Common myeloid progenitor, CD34-positive (primary cell): ENCODE measurements at regions not wholly inside any gene's neighbourhood (a gene's known extent, or its start where the extent isn't known, plus 50 kb on each side); places are given as distances from the start of the nearest gene placed in this dataset.

ENCODE experiments used
- CTCF ChIA-PET: fragments of 350-600 bp; sonication (Branson Sonifier 250); formaldehyde crosslinking; loops from one replicate; lab custom pipeline; 2021; ENCODE audit warnings: antibody characterized with exemption; lab: Charles Lee
- POLR2A ChIA-PET: fragments of 350-600 bp; sonication (Branson Sonifier 250); formaldehyde crosslinking; loops from one replicate; lab custom pipeline; 2021; ENCODE audit warnings: antibody characterized with exemption; lab: Charles Lee
- DNase-seq, 3 donors: peaks; one replicate each; pipeline versions ENCODE4 v3.0.0 to v3.0.0-alpha.2; 2013
- H3K27ac ChIP-seq, 2 experiments: 1 replicate in 1 of 2; 2 replicates in 1 of 2; pipeline ENCODE4 v1.7.0; 2013; ENCODE audit warnings: inconsistent platforms in 2 of 2, low read length in 2 of 2, mild to moderate bottlenecking in 2 of 2, low read depth in 1 of 2, moderate library complexity in 1 of 2; ENCODE audit not compliant: severe bottlenecking in 2 of 2, insufficient read depth in 1 of 2, poor library complexity in 1 of 2
- H3K27me3 ChIP-seq, 5 experiments: replicated peaks in 2 of 5; 1 replicate in 3 of 5; 2 replicates in 2 of 5; pipeline versions ENCODE4 v1.6.1 to v1.7.0; 2013; ENCODE audit warnings: low read length in 4 of 5, mild to moderate bottlenecking in 2 of 5, moderate library complexity in 2 of 5, inconsistent platforms in 1 of 5; ENCODE audit not compliant: insufficient read depth in 5 of 5, control insufficient read depth in 4 of 5
- H3K36me3 ChIP-seq, 4 experiments: 1 replicate in 2 of 4; 2 replicates in 2 of 4; pipeline versions ENCODE4 v1.6.1 to v1.7.0; 2013; ENCODE audit warnings: low read length in 3 of 4, control low read depth in 1 of 4, mild to moderate bottlenecking in 1 of 4; ENCODE audit not compliant: control insufficient read depth in 4 of 4, insufficient read depth in 4 of 4
- H3K4me1 ChIP-seq, 4 experiments: 1 replicate in 3 of 4; 2 replicates in 1 of 4; pipeline versions ENCODE4 v1.6.1 to v1.7.1; 2013; ENCODE audit warnings: low read length in 3 of 4, mild to moderate bottlenecking in 3 of 4, control low read depth in 1 of 4, inconsistent platforms in 1 of 4, moderate library complexity in 1 of 4; ENCODE audit not compliant: control insufficient read depth in 4 of 4, insufficient read depth in 4 of 4; ENCODE audit errors: control extremely low read depth in 1 of 4
- H3K4me3 ChIP-seq, 7 experiments: 1 replicate in 4 of 7; 2 replicates in 3 of 7; pipeline versions ENCODE4 v1.5.1 to v1.7.0; 2013; ENCODE audit warnings: mild to moderate bottlenecking in 7 of 7, low read length in 6 of 7, moderate library complexity in 6 of 7, inconsistent platforms in 2 of 7, low read depth in 2 of 7, control low read depth in 1 of 7; ENCODE audit not compliant: insufficient read depth in 4 of 7, control insufficient read depth in 1 of 7; ENCODE audit errors: extremely low read depth in 1 of 7
- H3K9me3 ChIP-seq, 5 experiments: 1 replicate in 4 of 5; 2 replicates in 1 of 5; pipeline versions ENCODE4 v1.6.1 to v1.7.1; 2013; ENCODE audit warnings: low read length in 4 of 5, mild to moderate bottlenecking in 2 of 5, inconsistent platforms in 1 of 5, low read depth in 1 of 5, moderate library complexity in 1 of 5; ENCODE audit not compliant: control insufficient read depth in 4 of 5, insufficient read depth in 2 of 5; ENCODE audit errors: control extremely low read depth in 1 of 5
- WGBS: methylation state at CpG from one replicate; pipeline ENCODE4 v1.1.5; 2013; ENCODE audit not compliant: insufficient coverage; 5-methylcytosine and 5-hydroxymethylcytosine counted together

- Histone ChIP-seq H3K27ac (no peak overlapping the region), H3K9me3 (no peaks in the 10 kb centered on the region), H3K4me3 (no peak overlapping the region), H3K36me3 (no peaks in the 10 kb centered on the region), H3K4me1 (no peaks in the 10 kb centered on the region), H3K27me3 (peaks cover 0 to 3% (median 0%) of the 10 kb centered on the region in 5 experiments)
- DNase-seq: no peak
- ChIA-PET POLR2A (no interaction called here), CTCF (interaction anchor here (1.0 to 1.5 kb wide), 3 partner anchors 127 to 193 kb away, joined by 3 to 5 read pairs (median 4); no protein-coding TSS in a partner anchor)
- WGBS: 92% methylated on average over 1 of the region's 4 CpGs
Observed at GRCh38 chr12:107888789-107889188, 114.3 kb downstream of the ASCL4 start.

DNA sequence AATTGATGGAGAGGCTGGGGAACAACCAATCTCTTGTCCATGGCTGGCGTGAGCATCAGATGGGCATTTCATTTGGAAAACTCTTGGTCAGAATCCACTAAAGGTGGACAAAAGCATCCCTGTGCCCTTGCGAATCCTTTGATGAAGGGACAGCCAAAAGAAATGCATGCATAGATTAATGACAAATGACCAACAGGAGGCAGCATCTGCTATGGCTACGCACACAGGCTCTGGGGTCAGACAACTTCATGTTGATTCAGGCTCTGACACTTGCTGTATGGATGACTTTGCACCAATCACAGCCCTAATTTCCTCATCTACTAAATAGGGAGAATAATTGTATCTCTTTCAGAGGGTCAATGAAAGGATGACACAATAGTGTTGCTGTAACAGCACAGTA, 117.5 kb downstream of the ASCL4 start:
- CTCF ChIA-PET: interaction anchor here (1.6 to 3.2 kb wide), 2 partner anchors 11 to 22 kb away, joined by 5 to 14 read pairs; no protein-coding TSS in a partner anchor
- Histone ChIP-seq H3K36me3 (no peaks in the 10 kb centered on the region), H3K27me3 (peaks cover 0 to 6% (median 0%) of the 10 kb centered on the region in 5 experiments), H3K9me3 (no peaks in the 10 kb centered on the region), H3K4me1 (no peaks in the 10 kb centered on the region), H3K27ac (no peak overlapping the region), H3K4me3 (no peak overlapping the region)
- POLR2A ChIA-PET: no interaction called here
- WGBS: 64% methylated on average over 2 of the region's 3 CpGs
- peak; percentile 38 to 68 (median 62) for DNase-seq

DNA sequence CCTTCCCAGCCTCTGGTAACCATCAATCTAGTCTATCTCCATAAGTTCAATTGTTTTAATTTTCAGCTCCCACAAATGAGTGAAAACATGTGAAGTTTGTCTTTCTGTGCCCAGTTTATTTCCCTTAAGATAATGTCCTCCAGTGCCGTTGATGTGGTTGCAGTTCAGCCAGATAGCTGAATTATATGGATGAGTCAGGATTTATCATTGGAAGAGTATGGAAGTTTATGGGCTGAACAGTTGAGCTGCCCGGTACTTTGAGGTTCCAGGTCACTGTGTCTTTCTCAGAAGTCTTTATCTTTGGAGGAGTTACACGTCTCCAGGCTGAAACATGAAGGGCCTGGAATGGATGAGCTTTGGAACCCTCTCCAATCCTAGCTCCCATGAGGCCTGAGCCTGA, 120.1 kb downstream of the ASCL4 start:
- Histone ChIP-seq H3K27me3 (peaks cover 0 to 8% (median 0%) of the 10 kb centered on the region in 5 experiments), H3K4me1 (no peaks in the 10 kb centered on the region), H3K4me3 (no peak overlapping the region), H3K36me3 (no peaks in the 10 kb centered on the region), H3K9me3 (no peaks in the 10 kb centered on the region), H3K27ac (no peak overlapping the region)
- DNase-seq: no peak
- whole genome bisulfite sequencing: 100% methylated on average over 2 of the region's 3 CpGs
- ChIA-PET CTCF (interaction anchor here (1.1 to 1.6 kb wide), 3 partner anchors 8 to 126 kb away, joined by 3 to 6 read pairs (median 3); no protein-coding TSS in a partner anchor), POLR2A (no interaction called here)

DNA sequence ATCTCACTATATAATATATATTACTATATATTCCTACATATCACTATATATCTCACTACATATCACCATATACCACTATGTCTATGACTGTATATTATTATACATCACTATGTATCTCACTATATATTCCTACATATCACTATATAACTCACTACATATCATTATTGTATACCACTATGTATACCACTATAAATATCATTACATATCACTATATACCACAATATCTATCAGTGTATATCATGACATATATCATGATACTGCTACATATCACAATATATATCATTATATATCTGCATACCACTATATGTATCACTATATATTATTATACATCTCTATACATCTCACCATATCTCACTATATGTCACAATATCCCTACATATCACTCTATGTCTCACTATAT, 121.5 kb downstream of the ASCL4 start:
- CTCF ChIA-PET: interaction anchor here (1.3 to 1.6 kb wide), 2 partner anchors 9 to 16 kb away, joined by 3 to 6 read pairs; no protein-coding TSS in a partner anchor
- Histone ChIP-seq H3K27ac (no peak overlapping the region), H3K36me3 (no peaks in the 10 kb centered on the region), H3K4me3 (no peak overlapping the region), H3K9me3 (no peaks in the 10 kb centered on the region), H3K4me1 (no peaks in the 10 kb centered on the region), H3K27me3 (peaks cover 0 to 8% (median 0%) of the 10 kb centered on the region in 5 experiments)
- POLR2A ChIA-PET: no interaction called here
- DNase-seq: no peak

DNA sequence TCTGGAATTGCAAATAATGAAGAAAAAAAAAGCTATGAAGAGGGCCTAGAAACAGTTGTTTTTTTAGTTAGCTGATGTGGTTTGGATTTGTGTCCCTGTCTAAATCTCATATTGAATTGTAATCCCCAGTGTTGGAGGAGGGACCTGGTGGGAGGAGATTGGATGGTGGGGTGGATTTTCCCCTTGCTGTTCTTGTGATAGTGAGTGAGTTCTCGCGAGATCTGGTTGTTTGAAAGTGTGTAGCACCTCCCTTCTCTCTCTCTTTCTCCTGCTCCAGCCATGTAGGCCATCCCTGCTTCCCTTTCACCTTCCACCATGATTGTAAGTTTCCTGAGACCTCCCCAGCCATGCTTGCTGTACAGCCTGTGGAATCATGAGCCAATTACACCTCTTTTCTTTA, 126.1 kb downstream of the ASCL4 start:
- DNase-seq: no peak
- H3K36me3 ChIP-seq: no peaks in the 10 kb centered on the region
- peaks cover 0 to 17% (median 7%) of the 10 kb centered on the region in 4 experiments for H3K4me1 ChIP-seq
- H3K27me3 ChIP-seq: peaks cover 0 to 18% (median 0%) of the 10 kb centered on the region in 5 experiments
- no peak overlapping the region for H3K4me3 ChIP-seq
- WGBS: no CpG with 5 or more reads among the region's 2 CpGs
- CTCF ChIA-PET: interaction anchor here (0.6 to 1.5 kb wide), 4 partner anchors 12 to 231 kb away, joined by 3 read pairs; no protein-coding TSS in a partner anchor
- POLR2A ChIA-PET: no interaction called here
- no peak overlapping the region for H3K27ac ChIP-seq
- H3K9me3 ChIP-seq: no peaks in the 10 kb centered on the region

- Histone ChIP-seq H3K9me3 (no peaks in the 10 kb centered on the region), H3K27ac (no peak overlapping the region), H3K27me3 (peaks cover 5 to 22% (median 15%) of the 10 kb centered on the region in 5 experiments), H3K4me3 (peak overlapping the region; percentile 13 to 79 (median 50)), H3K4me1 (peaks cover 0 to 17% (median 7%) of the 10 kb centered on the region in 4 experiments), H3K36me3 (no peaks in the 10 kb centered on the region)
- 1% methylated on average over 33 of the region's 46 CpGs for WGBS
- ChIA-PET CTCF (interaction anchor here (1.1 to 2.3 kb wide), 2 partner anchors 9 to 230 kb away, joined by 3 to 5 read pairs; no protein-coding TSS in a partner anchor), POLR2A (no interaction called here)
- DNase-seq: peak; percentile 31 to 65 (median 46)
Observed at GRCh38 chr12:107903341-107904061, 129.0 kb downstream of the ASCL4 start.

DNA sequence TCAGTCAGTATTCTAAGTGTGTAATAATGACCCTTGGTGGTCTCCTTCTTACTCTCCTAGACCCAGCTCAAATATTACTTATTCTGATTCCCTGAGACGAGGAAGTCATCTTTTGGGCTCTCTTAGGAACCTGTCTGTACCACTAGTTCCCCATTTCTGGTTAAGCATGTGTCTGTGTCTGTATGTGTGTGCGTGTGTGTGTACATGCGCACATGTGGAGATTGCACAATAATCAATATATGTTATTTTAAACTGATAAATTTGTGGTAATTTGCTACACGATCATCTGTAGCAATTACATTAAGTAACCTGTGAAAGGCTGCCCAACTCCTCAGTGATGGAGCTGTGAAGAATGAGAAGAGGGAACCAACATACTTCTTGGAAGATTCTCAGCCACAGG, 132.2 kb downstream of the ASCL4 start:
- DNase-seq: peak; percentile 56 to 86 (median 78)
- Histone ChIP-seq H3K4me3 (no peak overlapping the region), H3K36me3 (no peaks in the 10 kb centered on the region), H3K27me3 (peaks cover 5 to 28% (median 17%) of the 10 kb centered on the region in 5 experiments), H3K27ac (no peak overlapping the region), H3K9me3 (no peaks in the 10 kb centered on the region), H3K4me1 (peaks cover 0 to 17% (median 7%) of the 10 kb centered on the region in 4 experiments)
- ChIA-PET POLR2A (no interaction called here), CTCF (interaction anchor here (1.5 to 1.6 kb wide), 3 partner anchors 10 to 144 kb away, joined by 4 to 6 read pairs (median 5); no protein-coding TSS in a partner anchor)
- WGBS: no CpG with 5 or more reads among the region's 4 CpGs
